ENCODE measurements at regions not wholly inside any gene's neighbourhood (a gene's known extent, or its start where the extent isn't known, plus 50 kb on each side); places are given as distances from the start of the nearest gene placed in this dataset.

GRCh38 chr4:56245547-56246232 is 141.6 kb downstream of the AASDH start:
- no peak for TF ChIP-seq CTCF (IDR thresholded peaks at IDR 0.05; ENCODE audit: insufficient read depth, low read depth, low read length)
- Histone ChIP-seq H3K27me3 (ENCODE audit: control insufficient read depth, insufficient read depth, low read length) (no peaks in the 10 kb centered on the region), H3K4me3 (ENCODE audit: low read depth, low read length) (no peak overlapping the region), H3K36me3 (ENCODE audit: control insufficient read depth, insufficient read depth, low read length) (no peaks in the 10 kb centered on the region)
- DNase-seq (ENCODE audit: low read depth) = no peak
- CTCF ChIA-PET = no interaction called here
- POLR2A ChIA-PET = no interaction called here

GRCh38 chr4:56244681-56245080 is 142.6 kb downstream of the AASDH start:
- ChIA-PET CTCF (no interaction called here), POLR2A (no interaction called here)
- Histone ChIP-seq H3K27me3 (ENCODE audit: control insufficient read depth, insufficient read depth, low read length) (no peaks in the 10 kb centered on the region), H3K36me3 (ENCODE audit: control insufficient read depth, insufficient read depth, low read length) (no peaks in the 10 kb centered on the region), H3K4me3 (ENCODE audit: low read depth, low read length) (no peak overlapping the region)
- DNase-seq (ENCODE audit: low read depth) = no peak
- no peak for TF ChIP-seq CTCF (IDR thresholded peaks at IDR 0.05; ENCODE audit: insufficient read depth, low read depth, low read length)

DNA sequence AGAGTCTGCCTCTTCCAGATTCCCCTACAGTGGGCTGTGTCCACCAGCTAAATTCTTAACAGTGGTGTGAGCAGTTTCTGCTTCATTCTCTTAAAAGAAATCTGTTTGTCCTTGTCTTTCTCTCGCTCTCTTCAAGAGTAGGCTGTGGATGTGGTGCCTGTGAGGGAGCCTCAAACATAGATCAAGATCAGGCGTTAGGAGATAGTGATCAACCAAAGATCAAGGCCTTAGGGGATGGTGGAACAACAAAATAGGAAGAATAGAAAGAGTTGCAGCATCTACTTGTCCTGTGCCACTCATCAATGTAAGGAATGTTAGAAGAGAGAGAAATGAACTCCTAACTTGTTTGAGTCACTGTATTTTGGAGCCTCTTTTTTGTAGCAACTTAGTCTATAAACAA is 144.2 kb downstream of the AASDH start:
- Histone ChIP-seq H3K27me3 (ENCODE audit: control insufficient read depth, insufficient read depth, low read length) (no peaks in the 10 kb centered on the region), H3K36me3 (ENCODE audit: control insufficient read depth, insufficient read depth, low read length) (no peaks in the 10 kb centered on the region), H3K4me3 (ENCODE audit: low read depth, low read length) (no peak overlapping the region)
- no peak for DNase-seq (ENCODE audit: low read depth)
- POLR2A ChIA-PET = no interaction called here
- CTCF ChIA-PET = no interaction called here
- TF ChIP-seq CTCF (IDR thresholded peaks at IDR 0.05; ENCODE audit: insufficient read depth, low read depth, low read length) = no peak

GRCh38 chr4:56241500-56241899 is 145.8 kb downstream of the AASDH start:
- no peak overlapping the region for H3K4me3 ChIP-seq (ENCODE audit: low read depth, low read length)
- H3K36me3 ChIP-seq (ENCODE audit: control insufficient read depth, insufficient read depth, low read length) = no peaks in the 10 kb centered on the region
- CTCF ChIA-PET = no interaction called here
- DNase-seq (ENCODE audit: low read depth) = no peak
- no peaks in the 10 kb centered on the region for H3K27me3 ChIP-seq (ENCODE audit: control insufficient read depth, insufficient read depth, low read length)
- no peak for TF ChIP-seq CTCF (IDR thresholded peaks at IDR 0.05; ENCODE audit: insufficient read depth, low read depth, low read length)
- POLR2A ChIA-PET = no interaction called here

DNA sequence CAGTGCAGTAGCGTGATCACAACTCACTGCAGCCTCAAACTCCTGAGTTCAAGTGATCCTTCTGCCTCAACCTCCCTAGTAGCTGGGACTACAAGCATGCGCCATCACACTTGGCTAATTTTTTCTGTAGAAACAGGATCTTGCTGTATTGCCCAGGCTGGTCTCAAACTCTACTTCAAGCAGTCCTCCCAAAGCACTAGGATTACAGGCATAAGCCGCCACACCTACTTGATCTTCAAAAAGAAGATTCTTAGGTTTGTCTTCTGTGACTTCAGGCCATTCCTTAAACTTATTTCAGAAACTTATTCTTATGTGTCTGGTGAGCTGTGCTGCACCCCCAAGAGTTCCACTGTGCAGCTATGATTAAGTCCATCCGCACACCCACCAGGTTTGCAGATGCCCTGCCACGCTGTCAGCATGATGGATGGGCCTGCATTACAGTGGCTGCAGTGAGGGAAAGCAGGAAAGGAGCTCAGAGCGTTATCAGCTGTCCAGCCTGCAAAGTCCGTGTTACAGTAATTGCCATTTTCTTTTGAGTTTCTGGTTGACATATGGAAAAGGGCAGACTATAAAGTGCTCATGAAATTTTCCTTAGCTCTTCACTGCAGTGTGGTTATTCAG is 146.6 kb downstream of the AASDH start:
- no peak overlapping the region for H3K4me3 ChIP-seq (ENCODE audit: low read depth, low read length)
- DNase-seq (ENCODE audit: low read depth) = no peak
- CTCF ChIA-PET = no interaction called here
- POLR2A ChIA-PET = no interaction called here
- no peaks in the 10 kb centered on the region for H3K36me3 ChIP-seq (ENCODE audit: control insufficient read depth, insufficient read depth, low read length)
- no peaks in the 10 kb centered on the region for H3K27me3 ChIP-seq (ENCODE audit: control insufficient read depth, insufficient read depth, low read length)
- no peak for TF ChIP-seq CTCF (IDR thresholded peaks at IDR 0.05; ENCODE audit: insufficient read depth, low read depth, low read length)

Data from BJ (cell line).